ENCODE measurements at regions not wholly inside any gene's neighbourhood (a gene's known extent, or its start where the extent isn't known, plus 50 kb on each side); places are given as distances from the start of the nearest gene placed in this dataset.
A peak's percentile ranks its signal among the peaks of the same experiment; 100 is the strongest.

GRCh38 chr7:106480161-106480579 is 180.8 kb downstream of the CCDC71L start:
- DNase-seq: no peak

DNA sequence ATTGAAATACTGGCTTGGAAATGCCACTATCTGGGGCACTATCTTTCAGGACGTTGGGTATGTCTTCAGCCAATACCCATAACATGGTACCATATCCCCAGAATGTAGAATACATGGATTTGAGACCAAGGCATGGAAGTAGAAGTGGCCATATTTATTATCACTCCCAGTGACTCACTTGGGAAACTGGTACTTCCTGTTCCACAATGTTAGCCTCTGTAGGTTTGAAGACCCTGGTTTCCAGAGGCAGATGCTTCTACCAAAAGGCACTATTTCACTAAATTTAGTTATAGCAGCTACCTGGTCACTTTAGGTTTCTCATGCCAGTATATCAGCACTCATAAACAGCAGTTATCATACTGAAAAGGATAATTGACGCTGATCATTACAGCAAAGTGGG is 184.2 kb downstream of the CCDC71L start:
- no peak for DNase-seq

- DNase-seq: no peak
These were observed 188.0 kb upstream of the NAMPT start for GRCh38 chr7:106472741-106473140.

DNA sequence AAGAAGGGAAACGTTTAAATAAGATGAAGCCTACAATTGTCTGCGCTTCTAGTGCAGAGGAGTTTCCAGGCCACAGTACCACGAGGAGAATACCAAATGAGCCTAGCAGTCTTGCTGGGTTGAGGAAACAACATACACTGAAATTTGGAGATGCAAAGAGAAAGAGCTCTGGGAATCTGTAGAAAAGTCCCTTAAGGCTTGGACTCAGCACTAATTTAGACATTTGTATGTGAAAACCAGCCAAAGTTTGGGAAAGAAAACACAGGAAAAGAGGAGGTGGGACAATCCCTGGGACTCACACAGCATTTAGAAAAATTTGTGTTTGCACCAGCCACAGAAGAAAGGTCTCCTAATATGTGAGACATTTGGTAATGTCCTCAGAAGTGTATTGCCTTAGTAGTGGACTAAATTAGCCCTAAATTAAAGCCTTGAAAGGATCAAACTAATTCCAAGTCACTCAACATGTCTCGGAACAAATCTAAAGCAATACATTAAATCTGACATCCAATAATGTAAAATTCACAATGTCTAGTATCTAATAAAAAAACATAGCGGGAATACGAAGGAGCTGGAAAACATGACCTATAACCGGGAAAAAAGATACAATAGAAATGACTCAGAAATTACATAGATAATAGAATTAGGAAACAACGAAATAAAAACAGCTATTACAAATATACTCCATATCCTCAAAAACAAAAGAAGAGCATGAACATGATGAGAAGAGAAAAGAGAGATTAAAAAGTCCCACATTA is 187.1 kb upstream of the NAMPT start:
- DNase-seq: no peak

DNA sequence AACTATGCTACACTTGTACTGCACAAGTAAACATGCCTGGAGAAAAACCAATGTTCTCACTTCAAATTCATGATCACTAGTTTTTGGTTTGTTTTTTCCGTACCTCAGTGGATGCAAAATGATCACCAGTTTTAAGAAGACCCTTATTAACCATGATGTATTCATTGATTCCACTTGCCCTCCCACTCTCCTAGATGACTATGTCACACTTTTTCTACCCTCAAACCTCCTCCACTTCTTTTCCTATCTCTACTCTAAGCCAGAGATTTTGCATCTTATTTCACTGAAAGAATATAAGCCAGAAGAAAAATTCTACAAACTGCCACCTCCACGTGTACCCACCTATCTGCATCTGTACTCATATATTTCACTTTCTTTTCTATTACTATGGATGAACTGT is 186.2 kb upstream of the NAMPT start:
- DNase-seq: no peak

GRCh38 chr7:106466867-106467266 is 182.1 kb upstream of the NAMPT start:
- no peak for DNase-seq

- no peak for DNase-seq
These were observed 181.1 kb upstream of the NAMPT start for GRCh38 chr7:106465704-106466468.

DNA sequence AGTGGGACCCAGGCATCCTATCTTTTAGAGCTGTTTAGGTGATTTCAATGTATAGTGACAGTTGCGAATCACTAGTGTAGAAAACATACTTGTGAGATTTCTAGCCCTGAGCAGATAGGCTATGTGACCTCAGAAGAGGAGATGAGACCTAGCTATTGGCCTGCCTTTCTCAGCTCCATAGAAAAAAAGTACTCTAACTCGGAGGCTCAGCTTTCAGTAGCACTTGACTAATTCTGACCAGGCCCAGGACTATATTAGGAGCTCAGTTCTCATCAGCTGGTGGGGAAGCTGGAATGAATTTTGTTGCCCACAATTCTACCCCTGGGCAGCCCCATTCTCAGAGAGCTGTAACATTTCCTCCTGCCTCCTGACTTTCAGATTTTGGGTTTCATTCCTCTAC is 179.9 kb upstream of the NAMPT start:
- DNase-seq: no peak

GRCh38 chr7:106463851-106464611 is 179.2 kb upstream of the NAMPT start:
- no peak for DNase-seq

- DNase-seq: no peak
These were observed 178.2 kb upstream of the NAMPT start for GRCh38 chr7:106462914-106463482.

- peak; percentile 50 for DNase-seq
These were observed 177.6 kb upstream of the NAMPT start for GRCh38 chr7:106462365-106462859.

GRCh38 chr7:106460792-106461254 is 176.0 kb upstream of the NAMPT start:
- peak; percentile 3 for DNase-seq

DNA sequence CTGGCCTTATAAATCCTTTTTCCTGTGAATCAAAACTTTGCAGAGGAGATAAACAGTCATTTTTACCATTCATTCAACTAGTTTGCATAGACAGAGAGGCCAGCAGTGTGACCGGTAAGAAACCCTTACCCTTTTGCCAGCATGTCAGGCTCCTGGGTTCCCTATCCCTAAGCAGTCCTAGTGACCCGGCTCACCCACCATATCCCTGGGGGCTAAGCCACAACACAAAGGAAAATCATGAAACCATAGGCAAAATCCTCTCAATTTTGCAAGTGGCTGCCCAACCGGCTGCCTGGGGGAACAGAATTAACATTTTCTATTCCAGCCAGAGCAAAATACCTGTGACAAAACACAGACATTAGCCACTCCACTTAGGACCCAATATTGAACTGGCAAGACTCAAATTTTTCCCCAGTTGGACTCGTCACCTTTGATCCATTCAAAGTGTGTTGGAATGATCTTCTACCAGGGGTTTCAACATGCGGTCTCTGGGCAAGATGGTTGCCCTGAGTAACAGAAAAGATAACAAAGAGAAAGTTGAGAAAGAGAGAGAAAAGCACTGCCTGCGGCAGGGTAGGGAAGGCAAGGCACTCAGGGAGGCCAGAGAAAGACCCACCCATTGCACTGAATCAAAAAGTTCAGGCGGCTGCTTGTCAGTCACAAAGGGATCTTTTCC is 174.8 kb upstream of the NAMPT start:
- DNase-seq: no peak

- DNase-seq: no peak
These were observed 172.9 kb upstream of the NAMPT start for GRCh38 chr7:106457678-106458077.

- DNase-seq: no peak
These were observed 171.5 kb upstream of the NAMPT start for GRCh38 chr7:106456329-106456728.

- no peak for DNase-seq
These were observed 167.5 kb upstream of the NAMPT start for GRCh38 chr7:106452031-106452851.

GRCh38 chr7:106451171-106451570 is 166.4 kb upstream of the NAMPT start:
- DNase-seq: no peak

- DNase-seq: peak; percentile 4
These were observed 165.9 kb upstream of the NAMPT start for GRCh38 chr7:106450716-106451115.

GRCh38 chr7:106448992-106449859 is 164.4 kb upstream of the NAMPT start:
- no peak for DNase-seq

GRCh38 chr7:106448346-106448991 is 163.7 kb upstream of the NAMPT start:
- no peak for DNase-seq
